Hepatocyte (in vitro differentiated cells): ENCODE measurements at regions not wholly inside any gene's neighbourhood (a gene's known extent, or its start where the extent isn't known, plus 50 kb on each side); places are given as distances from the start of the nearest gene placed in this dataset.

Experiments
- DNase-seq: peaks from one replicate; pipeline ENCODE4 v3.0.0-alpha.2; 2016; ENCODE audit warnings: low spot score
- H2AFZ ChIP-seq: fragments of 200-600 bp; sonication (generic); 2 replicates; pipeline ENCODE4 v1.6.0; 2016; ENCODE audit warnings: antibody characterized with exemption, mild to moderate bottlenecking
- H3K27ac ChIP-seq: fragments of 200-600 bp; sonication (generic); 2 replicates; pipeline ENCODE4 v1.5.1; 2016; ENCODE audit warnings: mild to moderate bottlenecking
- H3K27me3 ChIP-seq: fragments of 200-600 bp; sonication (generic); 2 replicates; pipeline ENCODE4 v1.6.1; 2016
- H3K36me3 ChIP-seq: fragments of 200-600 bp; sonication (generic); replicated peaks from 2 replicates; pipeline ENCODE4 v1.5.1; 2016; ENCODE audit warnings: low read depth; ENCODE audit not compliant: insufficient read depth
- H3K4me1 ChIP-seq: fragments of 200-600 bp; sonication (generic); 2 replicates; pipeline ENCODE4 v1.5.1; 2016; ENCODE audit warnings: mild to moderate bottlenecking, moderate library complexity; ENCODE audit not compliant: insufficient read depth
- H3K4me2 ChIP-seq: fragments of 200-600 bp; sonication (generic); 2 replicates; pipeline ENCODE4 v1.6.0; 2016
- H3K4me3 ChIP-seq: fragments of 200-600 bp; sonication (generic); 2 replicates; pipeline ENCODE4 v1.5.1; 2016; ENCODE audit warnings: mild to moderate bottlenecking
- H3K79me2 ChIP-seq: fragments of 200-600 bp; sonication (generic); 2 replicates; pipeline ENCODE4 v1.6.0; 2017; ENCODE audit warnings: mild to moderate bottlenecking
- H3K9me2 ChIP-seq: fragments of 200-600 bp; sonication (generic); replicated peaks from 2 replicates; pipeline ENCODE4 v1.6.0; 2017; ENCODE audit warnings: mild to moderate bottlenecking; ENCODE audit not compliant: insufficient read depth
- H3K9me3 ChIP-seq: fragments of 200-600 bp; sonication (generic); 2 replicates; pipeline ENCODE4 v1.5.1; 2016; ENCODE audit warnings: low read depth, mild to moderate bottlenecking
- H4K20me1 ChIP-seq: fragments of 200-600 bp; sonication (generic); 2 replicates; pipeline ENCODE4 v1.6.0; 2016; ENCODE audit warnings: mild to moderate bottlenecking; ENCODE audit not compliant: insufficient read depth, poor library complexity, severe bottlenecking
- EZH2 ChIP-seq: fragments of 200-600 bp; sonication (generic); IDR thresholded peaks from 2 replicates; pipeline ENCODE4 v1.6.1; 2016; ENCODE audit warnings: antibody characterized with exemption, mild to moderate bottlenecking, borderline replicate concordance
- EZH2phosphoT487 ChIP-seq: fragments of 200-600 bp; sonication (generic); IDR thresholded peaks from one replicate; pipeline ENCODE4 v1.6.1; 2018; ENCODE audit warnings: antibody characterized with exemption, mild to moderate bottlenecking, low read depth, moderate library complexity; ENCODE audit not compliant: unreplicated experiment, severe bottlenecking
- WGBS: methylation state at CpG from one replicate; pipeline ENCODE4 v1.1.6; 2016; ENCODE audit warnings: low lambda C conversion rate; ENCODE audit errors: missing lambda C conversion rate; 5-methylcytosine and 5-hydroxymethylcytosine counted together
- TF ChIP-seq, protein P1 (sequence below): fragments of 200-600 bp; sonication (generic); IDR thresholded peaks from 2 replicates; pipeline ENCODE4 v1.5.1; 2016; ENCODE audit warnings: antibody characterized with exemption, mild to moderate bottlenecking; ENCODE audit not compliant: poor library complexity

- Histone ChIP-seq H3K79me2 (no peaks in the 10 kb centered on the region), H3K4me1 (peaks cover 3% of the 10 kb centered on the region), H3K4me2 (no peak overlapping the region), H3K9me3 (no peaks in the 10 kb centered on the region), H3K36me3 (no peaks in the 10 kb centered on the region), H4K20me1 (no peaks in the 10 kb centered on the region), H3K27me3 (no peaks in the 10 kb centered on the region), H3K9me2 (no peaks in the 10 kb centered on the region), H2AFZ (no peak overlapping the region), H3K27ac (no peak overlapping the region), H3K4me3 (no peak overlapping the region)
- 90% methylated on average over 2 of the region's 2 CpGs for WGBS
- no peak for TF ChIP-seq EZH2phosphoT487
- TF ChIP-seq, protein P1, sequence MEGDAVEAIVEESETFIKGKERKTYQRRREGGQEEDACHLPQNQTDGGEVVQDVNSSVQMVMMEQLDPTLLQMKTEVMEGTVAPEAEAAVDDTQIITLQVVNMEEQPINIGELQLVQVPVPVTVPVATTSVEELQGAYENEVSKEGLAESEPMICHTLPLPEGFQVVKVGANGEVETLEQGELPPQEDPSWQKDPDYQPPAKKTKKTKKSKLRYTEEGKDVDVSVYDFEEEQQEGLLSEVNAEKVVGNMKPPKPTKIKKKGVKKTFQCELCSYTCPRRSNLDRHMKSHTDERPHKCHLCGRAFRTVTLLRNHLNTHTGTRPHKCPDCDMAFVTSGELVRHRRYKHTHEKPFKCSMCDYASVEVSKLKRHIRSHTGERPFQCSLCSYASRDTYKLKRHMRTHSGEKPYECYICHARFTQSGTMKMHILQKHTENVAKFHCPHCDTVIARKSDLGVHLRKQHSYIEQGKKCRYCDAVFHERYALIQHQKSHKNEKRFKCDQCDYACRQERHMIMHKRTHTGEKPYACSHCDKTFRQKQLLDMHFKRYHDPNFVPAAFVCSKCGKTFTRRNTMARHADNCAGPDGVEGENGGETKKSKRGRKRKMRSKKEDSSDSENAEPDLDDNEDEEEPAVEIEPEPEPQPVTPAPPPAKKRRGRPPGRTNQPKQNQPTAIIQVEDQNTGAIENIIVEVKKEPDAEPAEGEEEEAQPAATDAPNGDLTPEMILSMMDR, result no peak
- TF ChIP-seq EZH2, result no peak
- no peak for DNase-seq
These were observed 172.8 kb downstream of the KATNAL1 start for GRCh38 chr13:30134578-30134977.

GRCh38 chr13:30133996-30134395, 173.4 kb downstream of the KATNAL1 start:
- H3K9me3 ChIP-seq, result no peaks in the 10 kb centered on the region
- no peak overlapping the region for H3K27ac ChIP-seq
- peaks cover 3% of the 10 kb centered on the region for H3K4me1 ChIP-seq
- H3K4me2 ChIP-seq, result no peak overlapping the region
- H3K9me2 ChIP-seq, result no peaks in the 10 kb centered on the region
- H4K20me1 ChIP-seq, result no peaks in the 10 kb centered on the region
- H3K36me3 ChIP-seq, result no peaks in the 10 kb centered on the region
- TF ChIP-seq, protein P1, result no peak
- no peak for TF ChIP-seq EZH2phosphoT487
- no peak for TF ChIP-seq EZH2
- no peaks in the 10 kb centered on the region for H3K79me2 ChIP-seq
- H3K27me3 ChIP-seq, result no peaks in the 10 kb centered on the region
- no peak overlapping the region for H2AFZ ChIP-seq
- DNase-seq, result no peak
- no peak overlapping the region for H3K4me3 ChIP-seq
- WGBS, result 58% methylated on average over 7 of the region's 7 CpGs

DNA sequence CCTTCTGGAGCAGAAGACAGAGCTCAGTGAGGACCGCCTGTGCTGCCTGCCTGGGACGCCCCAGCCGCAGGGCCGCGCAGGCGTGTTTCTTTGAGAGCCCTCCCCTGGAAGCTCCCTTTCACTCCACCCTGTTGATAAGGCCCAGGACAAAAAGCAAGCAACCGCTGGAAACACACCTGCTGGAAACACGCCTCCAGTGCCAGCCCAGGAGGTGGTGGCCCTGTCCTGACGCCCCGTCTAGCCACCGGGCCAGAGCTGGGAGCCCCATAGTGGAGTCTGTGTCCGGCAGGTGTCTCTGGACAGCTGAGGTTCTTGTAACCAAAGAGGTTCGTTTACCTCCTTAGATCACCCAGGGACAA, 173.8 kb downstream of the KATNAL1 start:
- WGBS, result 89% methylated on average over 13 of the region's 13 CpGs
- no peaks in the 10 kb centered on the region for H3K9me3 ChIP-seq
- no peak overlapping the region for H3K4me2 ChIP-seq
- H3K4me1 ChIP-seq, result peaks cover 3% of the 10 kb centered on the region
- H3K79me2 ChIP-seq, result no peaks in the 10 kb centered on the region
- no peak for TF ChIP-seq EZH2phosphoT487
- TF ChIP-seq, protein P1, result no peak
- no peak for TF ChIP-seq EZH2
- DNase-seq, result no peak
- no peaks in the 10 kb centered on the region for H3K36me3 ChIP-seq
- no peak overlapping the region for H3K4me3 ChIP-seq
- H2AFZ ChIP-seq, result no peak overlapping the region
- no peaks in the 10 kb centered on the region for H3K9me2 ChIP-seq
- H3K27ac ChIP-seq, result no peak overlapping the region
- H3K27me3 ChIP-seq, result no peaks in the 10 kb centered on the region
- H4K20me1 ChIP-seq, result no peaks in the 10 kb centered on the region
